Loucy (cell line): ENCODE measurements at regions not wholly inside any gene's neighbourhood (a gene's known extent, or its start where the extent isn't known, plus 50 kb on each side); places are given as distances from the start of the nearest gene placed in this dataset.
A peak's percentile ranks its signal among the peaks of the same experiment; 100 is the strongest.

Experiments
- H2AFZ ChIP-seq: fragments of 200-600 bp; sonication (generic); 2 replicates; pipeline ENCODE4 v1.6.0; 2016; ENCODE audit warnings: antibody characterized with exemption, mild to moderate bottlenecking, low read length, moderate library complexity
- H3F3A ChIP-seq: fragments of 200-600 bp; 2 replicates; pipeline ENCODE4 v1.6.0; 2016; ENCODE audit warnings: antibody characterized with exemption, low read depth, mild to moderate bottlenecking
- H3K27me3 ChIP-seq: fragments of 200-600 bp; sonication (generic); 2 replicates; pipeline ENCODE4 v1.6.1; 2014; ENCODE audit warnings: low read length, mild to moderate bottlenecking; ENCODE audit not compliant: insufficient read depth, poor library complexity, severe bottlenecking
- H3K36me3 ChIP-seq: fragments of 200-600 bp; sonication (generic); 2 replicates; pipeline ENCODE4 v1.6.1; 2016; ENCODE audit warnings: low read length; ENCODE audit not compliant: insufficient read depth
- H3K4me1 ChIP-seq: fragments of 200-600 bp; sonication (generic); 2 replicates; pipeline ENCODE4 v1.5.1; 2014; ENCODE audit warnings: low read length, mild to moderate bottlenecking; ENCODE audit not compliant: insufficient read depth, poor library complexity, severe bottlenecking
- H3K4me2 ChIP-seq: fragments of 200-600 bp; sonication (generic); 2 replicates; pipeline ENCODE4 v1.6.0; 2014; ENCODE audit warnings: antibody characterized with exemption, low read length, low read depth, mild to moderate bottlenecking; ENCODE audit not compliant: poor library complexity, severe bottlenecking
- H3K4me3 ChIP-seq: fragments of 200-600 bp; sonication (generic); 2 replicates; pipeline ENCODE4 v1.5.1; 2014; ENCODE audit warnings: low read length, mild to moderate bottlenecking, mixed read lengths; ENCODE audit not compliant: poor library complexity, severe bottlenecking
- H3K79me2 ChIP-seq: fragments of 200-600 bp; sonication (generic); 2 replicates; pipeline ENCODE4 v1.6.1; 2014; ENCODE audit warnings: low read length; ENCODE audit not compliant: insufficient read depth
- H3K9ac ChIP-seq: fragments of 200-600 bp; sonication (generic); 2 replicates; pipeline ENCODE4 v1.6.0; 2014; ENCODE audit warnings: mild to moderate bottlenecking, low read depth, low read length, moderate library complexity; ENCODE audit not compliant: poor library complexity, severe bottlenecking
- H3K9me2 ChIP-seq: fragments of 200-600 bp; sonication (generic); replicated peaks from 2 replicates; pipeline ENCODE4 v1.6.1; 2016; ENCODE audit warnings: low read depth, low read length, mixed read lengths
- H3K9me3 ChIP-seq: fragments of 200-600 bp; sonication (generic); 2 replicates; pipeline ENCODE4 v1.6.1; 2014; ENCODE audit warnings: mild to moderate bottlenecking, antibody characterized with exemption, low read length, low read depth; ENCODE audit not compliant: insufficient read depth
- H4K20me1 ChIP-seq: fragments of 200-600 bp; sonication (generic); 2 replicates; pipeline ENCODE4 v1.6.0; 2014; ENCODE audit warnings: antibody characterized with exemption, low read length, mild to moderate bottlenecking; ENCODE audit not compliant: insufficient read depth, poor library complexity, severe bottlenecking
- CTCF ChIP-seq: fragments of 200-600 bp; sonication (generic); conservative IDR thresholded peaks from 2 replicates; pipeline ENCODE4 v1.5.1; 2014; ENCODE audit warnings: mild to moderate bottlenecking, antibody characterized with exemption, low read length
- EZH2phosphoT487 ChIP-seq: fragments of 200-600 bp; IDR thresholded peaks from 2 replicates; pipeline ENCODE4 v1.6.1; 2018; ENCODE audit warnings: antibody characterized with exemption, mild to moderate bottlenecking, moderate library complexity, borderline replicate concordance

- H3F3A ChIP-seq, result no peaks in the 10 kb centered on the region
- no peak overlapping the region for H3K4me2 ChIP-seq
- no peak overlapping the region for H2AFZ ChIP-seq
- H3K9me2 ChIP-seq, result no peaks in the 10 kb centered on the region
- H3K36me3 ChIP-seq, result no peaks in the 10 kb centered on the region
- H3K79me2 ChIP-seq, result no peaks in the 10 kb centered on the region
- H3K9me3 ChIP-seq, result no peaks in the 10 kb centered on the region
- H3K9ac ChIP-seq, result no peak overlapping the region
- no peaks in the 10 kb centered on the region for H4K20me1 ChIP-seq
- H3K4me3 ChIP-seq, result no peak overlapping the region
- no peaks in the 10 kb centered on the region for H3K27me3 ChIP-seq
- H3K4me1 ChIP-seq, result no peaks in the 10 kb centered on the region
- TF ChIP-seq EZH2phosphoT487 (no peak), CTCF (no peak)
Measured at GRCh38 chr4:114383067-114383466, 215.5 kb upstream of the UGT8 start.

GRCh38 chr4:114383721-114384120, 214.9 kb upstream of the UGT8 start:
- Histone ChIP-seq H3K9me3 (no peaks in the 10 kb centered on the region), H3K4me3 (no peak overlapping the region), H4K20me1 (no peaks in the 10 kb centered on the region), H3K9me2 (no peaks in the 10 kb centered on the region), H3K79me2 (no peaks in the 10 kb centered on the region), H3K36me3 (no peaks in the 10 kb centered on the region), H3K4me2 (no peak overlapping the region), H3K9ac (no peak overlapping the region), H3K4me1 (no peaks in the 10 kb centered on the region), H3K27me3 (no peaks in the 10 kb centered on the region), H2AFZ (no peak overlapping the region), H3F3A (no peaks in the 10 kb centered on the region)
- TF ChIP-seq CTCF, result no peak
- no peak for TF ChIP-seq EZH2phosphoT487

- Histone ChIP-seq H3K27me3 (no peaks in the 10 kb centered on the region), H3K9me2 (no peaks in the 10 kb centered on the region), H3K9ac (no peak overlapping the region), H3K9me3 (no peaks in the 10 kb centered on the region), H2AFZ (no peak overlapping the region), H3K4me3 (no peak overlapping the region), H3K36me3 (no peaks in the 10 kb centered on the region), H3F3A (no peaks in the 10 kb centered on the region), H4K20me1 (no peaks in the 10 kb centered on the region), H3K4me1 (no peaks in the 10 kb centered on the region), H3K79me2 (no peaks in the 10 kb centered on the region), H3K4me2 (no peak overlapping the region)
- TF ChIP-seq CTCF (peak; percentile 77), EZH2phosphoT487 (no peak)
Measured at GRCh38 chr4:114384629-114385028, 214.0 kb upstream of the UGT8 start.
